Keratinocyte (primary cell): ENCODE measurements at regions not wholly inside any gene's neighbourhood (a gene's known extent, or its start where the extent isn't known, plus 50 kb on each side); places are given as distances from the start of the nearest gene placed in this dataset.
"Not testable (repeated sequence)": the region's sequence is repeated elsewhere in the genome, so short reads cannot be mapped to it uniquely, and the experiment has no call there.

Experiments
- DNase-seq: peaks from one replicate; pipeline ENCODE4 v3.0.0-alpha.2; 2011; ENCODE audit warnings: low read depth, missing footprints, low spot score
- FAIRE-seq: peaks from 2 replicates; lab custom pipeline; 2011; peaks lifted over from hg19 to GRCh38; lab: Jason Lieb, UNC
- H2AFZ ChIP-seq: 2 replicates; pipeline ENCODE4 v1.6.0; 2012; ENCODE audit warnings: low read length, control low read depth, inconsistent platforms; ENCODE audit not compliant: control insufficient read depth
- H3K27ac ChIP-seq: 2 replicates; pipeline ENCODE4 v1.5.1; 2011; ENCODE audit warnings: low read length; ENCODE audit not compliant: control insufficient read depth, insufficient read depth
- H3K27me3 ChIP-seq: 3 replicates; pipeline ENCODE4 v1.6.0; 2011; ENCODE audit warnings: low read length; ENCODE audit not compliant: control insufficient read depth, insufficient read depth; ENCODE audit errors: extremely low read depth
- H3K36me3 ChIP-seq, 2 experiments: 2 replicates in 1 of 2; 3 replicates in 1 of 2; pipeline ENCODE4 v1.5.1; 2011; ENCODE audit warnings: low read length in 2 of 2, mild to moderate bottlenecking in 1 of 2; ENCODE audit not compliant: control insufficient read depth in 2 of 2, insufficient read depth in 2 of 2; ENCODE audit errors: extremely low read depth in 1 of 2
- H3K4me1 ChIP-seq: 3 replicates; pipeline ENCODE4 v1.5.1; 2011; ENCODE audit warnings: low read length; ENCODE audit not compliant: control insufficient read depth, insufficient read depth; ENCODE audit errors: extremely low read depth
- H3K4me2 ChIP-seq: 3 replicates; pipeline ENCODE4 v1.6.0; 2011; ENCODE audit warnings: low read depth, low read length; ENCODE audit not compliant: control insufficient read depth, insufficient read depth; ENCODE audit errors: extremely low read depth
- H3K4me3 ChIP-seq, 3 experiments: fragments of 200-600 bp in 1 of 3; sonication (generic) in 1 of 3; 2 replicates in 2 of 3; 3 replicates in 1 of 3; pipeline ENCODE4 v1.5.1; 2011 to 2016; ENCODE audit warnings: low read length in 3 of 3, mild to moderate bottlenecking in 3 of 3, control low read depth in 2 of 3, inconsistent platforms in 1 of 3, low read depth in 1 of 3, mixed read lengths in 1 of 3, mixed run types in 1 of 3, moderate library complexity in 1 of 3; ENCODE audit not compliant: control insufficient read depth in 2 of 3, insufficient read depth in 2 of 3; ENCODE audit errors: extremely low read depth in 1 of 3
- H3K79me2 ChIP-seq: 2 replicates; pipeline ENCODE4 v1.6.0; 2012; ENCODE audit warnings: low read length; ENCODE audit not compliant: control insufficient read depth, insufficient read depth
- H3K9ac ChIP-seq: 3 replicates; pipeline ENCODE4 v1.6.0; 2011; ENCODE audit warnings: low read length; ENCODE audit not compliant: control insufficient read depth, insufficient read depth; ENCODE audit errors: extremely low read depth
- H3K9me1 ChIP-seq: 3 replicates; pipeline ENCODE4 v1.6.0; 2011; ENCODE audit warnings: low read length; ENCODE audit not compliant: control insufficient read depth, insufficient read depth; ENCODE audit errors: extremely low read depth
- H3K9me3 ChIP-seq: 2 replicates; pipeline ENCODE4 v1.5.1; 2012; ENCODE audit warnings: low read depth, low read length; ENCODE audit not compliant: control insufficient read depth
- H4K20me1 ChIP-seq: 3 replicates; pipeline ENCODE4 v1.6.0; 2011; ENCODE audit warnings: low read length; ENCODE audit not compliant: control insufficient read depth, insufficient read depth; ENCODE audit errors: extremely low read depth
- dilution Hi-C: fragments of 300-500 bp; cut with MboI; formaldehyde crosslinking; loops from one replicate; pipeline ENCODE4 v1.7.0; 2020; ENCODE audit warnings: low sequenced_read_pairs; ENCODE audit not compliant: extremely low pct_ligation_motif_present

- H3K27me3 ChIP-seq, dilution Hi-C loops, H3K9me3 ChIP-seq, H4K20me1 ChIP-seq, H3K36me3 ChIP-seq, H3K9me1 ChIP-seq, FAIRE-seq, H3K4me1 ChIP-seq, H3K4me3 ChIP-seq, H3K4me2 ChIP-seq, H3K9ac ChIP-seq, H3K27ac ChIP-seq, H3K79me2 ChIP-seq, DNase-seq, H2AFZ ChIP-seq: not testable (repeated sequence)
These were observed 323.0 kb downstream of the KLF13 start for GRCh38 chr15:31649634-31650033.

- H3K27ac ChIP-seq, dilution Hi-C loops, H3K9me1 ChIP-seq, H3K9me3 ChIP-seq, H3K4me3 ChIP-seq, H3K36me3 ChIP-seq, H3K4me2 ChIP-seq, DNase-seq, H3K4me1 ChIP-seq, H3K79me2 ChIP-seq, H2AFZ ChIP-seq, H3K27me3 ChIP-seq, H3K9ac ChIP-seq, H4K20me1 ChIP-seq: not testable (repeated sequence)
- FAIRE-seq = peak; percentile 88
These were observed 323.5 kb downstream of the KLF13 start for GRCh38 chr15:31650055-31650701.

DNA sequence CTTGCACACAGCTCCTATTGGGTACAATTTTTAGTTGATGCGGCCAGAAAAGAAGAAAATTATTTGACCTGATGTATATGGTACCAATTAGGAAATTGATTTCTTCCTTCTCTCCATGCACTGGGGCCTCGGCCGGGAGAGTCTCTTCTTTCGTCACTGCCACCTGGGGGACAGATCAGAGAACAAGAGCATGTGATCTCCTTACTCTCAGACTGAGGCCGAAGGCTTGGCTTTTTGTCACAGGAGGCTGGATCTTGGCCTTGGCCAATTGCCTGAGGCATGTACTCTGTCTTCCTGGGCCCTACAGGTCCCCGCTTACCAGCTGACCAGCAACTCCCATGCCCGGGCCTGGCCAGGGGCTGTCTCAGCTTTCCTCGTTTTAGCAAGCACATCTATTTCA, 330.3 kb downstream of the KLF13 start:
- H3K9me3 ChIP-seq, H3K4me1 ChIP-seq, H3K9ac ChIP-seq, H3K79me2 ChIP-seq, H4K20me1 ChIP-seq, H3K27ac ChIP-seq, H3K4me2 ChIP-seq, H3K36me3 ChIP-seq, H3K9me1 ChIP-seq, H3K4me3 ChIP-seq, FAIRE-seq, DNase-seq, dilution Hi-C loops, H3K27me3 ChIP-seq, H2AFZ ChIP-seq: not testable (repeated sequence)
